ENCODE measurements at regions not wholly inside any gene's neighbourhood (a gene's known extent, or its start where the extent isn't known, plus 50 kb on each side); places are given as distances from the start of the nearest gene placed in this dataset.

- no peak overlapping the region for H3K4me3 ChIP-seq
- peaks cover 0 to under 1% (median 0%) of the 10 kb centered on the region in 5 donors for H3K4me1 ChIP-seq (ENCODE audit: control insufficient read depth in 5 of 5, insufficient read depth in 5 of 5, low read length in 5 of 5)
- H3K9me3 ChIP-seq (ENCODE audit: control insufficient read depth in 4 of 4, insufficient read depth in 3 of 4, low read length in 3 of 4) = peaks cover 0 to 5% (median 0%) of the 10 kb centered on the region in 4 donors
- no peak overlapping the region for H3K9ac ChIP-seq (ENCODE audit: insufficient read depth in 1 of 2, low read length in 2 of 2)
- H3K27me3 ChIP-seq (ENCODE audit: control insufficient read depth in 3 of 3, insufficient read depth in 3 of 3, low read length in 2 of 3) = no peaks in the 10 kb centered on the region
- H3K27ac ChIP-seq (ENCODE audit: low read depth in 1 of 2, low read length in 1 of 2) = no peak overlapping the region
- H3K36me3 ChIP-seq (ENCODE audit: control insufficient read depth in 4 of 4, insufficient read depth in 4 of 4, low read length in 4 of 4) = no peaks in the 10 kb centered on the region
- 56 to 80% methylated on average over 1 of the region's 1 CpG for WGBS, 2 donors
- ATAC-seq (ENCODE audit: insufficient read depth, low FRiP score) (no peak), DNase-seq (no peak)
- TF ChIP-seq CTCF (IDR thresholded peaks at IDR 0.05; ENCODE audit: control extremely low read depth, extremely low read depth) = no peak
These were observed 92.6 kb downstream of the OLFM4 start for GRCh38 chr13:53121131-53121773.

- Histone ChIP-seq H3K27ac (ENCODE audit: low read depth in 1 of 2, low read length in 1 of 2) (no peak overlapping the region), H3K4me1 (ENCODE audit: control insufficient read depth in 5 of 5, insufficient read depth in 5 of 5, low read length in 5 of 5) (peaks cover 0 to 7% (median 0%) of the 10 kb centered on the region in 5 donors), H3K36me3 (ENCODE audit: control insufficient read depth in 4 of 4, insufficient read depth in 4 of 4, low read length in 4 of 4) (no peaks in the 10 kb centered on the region), H3K9me3 (ENCODE audit: control insufficient read depth in 4 of 4, insufficient read depth in 3 of 4, low read length in 3 of 4) (peaks cover 0 to 7% (median 0%) of the 10 kb centered on the region in 4 donors), H3K9ac (ENCODE audit: insufficient read depth in 1 of 2, low read length in 2 of 2) (no peak overlapping the region), H3K4me3 (no peak overlapping the region), H3K27me3 (ENCODE audit: control insufficient read depth in 3 of 3, insufficient read depth in 3 of 3, low read length in 2 of 3) (no peaks in the 10 kb centered on the region)
- WGBS, 2 donors = 33 to 75% methylated on average over 2 of the region's 2 CpGs
- DNase-seq (no peak), ATAC-seq (ENCODE audit: insufficient read depth, low FRiP score) (no peak)
- TF ChIP-seq CTCF (IDR thresholded peaks at IDR 0.05; ENCODE audit: control extremely low read depth, extremely low read depth) = no peak
These were observed 93.3 kb downstream of the OLFM4 start for GRCh38 chr13:53121919-53122318.

GRCh38 chr13:53123536-53123935, 94.9 kb downstream of the OLFM4 start:
- H3K27ac ChIP-seq (ENCODE audit: low read depth in 1 of 2, low read length in 1 of 2) = no peak overlapping the region
- TF ChIP-seq CTCF (IDR thresholded peaks at IDR 0.05; ENCODE audit: control extremely low read depth, extremely low read depth) = no peak
- H3K4me3 ChIP-seq = no peak overlapping the region
- DNase-seq = no peak
- no peak for ATAC-seq (ENCODE audit: insufficient read depth, low FRiP score)
- H3K9ac ChIP-seq (ENCODE audit: insufficient read depth in 1 of 2, low read length in 2 of 2) = no peak overlapping the region
- H3K9me3 ChIP-seq (ENCODE audit: control insufficient read depth in 4 of 4, insufficient read depth in 3 of 4, low read length in 3 of 4) = peaks cover 0 to 2% (median 0%) of the 10 kb centered on the region in 4 donors
- peaks cover 0 to 13% (median 0%) of the 10 kb centered on the region in 5 donors for H3K4me1 ChIP-seq (ENCODE audit: control insufficient read depth in 5 of 5, insufficient read depth in 5 of 5, low read length in 5 of 5)
- 81 to 83% methylated on average over 3 of the region's 3 CpGs for WGBS, 2 donors
- no peaks in the 10 kb centered on the region for H3K27me3 ChIP-seq (ENCODE audit: control insufficient read depth in 3 of 3, insufficient read depth in 3 of 3, low read length in 2 of 3)
- H3K36me3 ChIP-seq (ENCODE audit: control insufficient read depth in 4 of 4, insufficient read depth in 4 of 4, low read length in 4 of 4) = no peaks in the 10 kb centered on the region

- H3K27me3 ChIP-seq (ENCODE audit: control insufficient read depth in 3 of 3, insufficient read depth in 3 of 3, low read length in 2 of 3) = no peaks in the 10 kb centered on the region
- DNase-seq (no peak), ATAC-seq (ENCODE audit: insufficient read depth, low FRiP score) (no peak)
- WGBS, 2 donors = 65 to 75% methylated on average over 3 of the region's 3 CpGs
- no peaks in the 10 kb centered on the region for H3K36me3 ChIP-seq (ENCODE audit: control insufficient read depth in 4 of 4, insufficient read depth in 4 of 4, low read length in 4 of 4)
- peaks cover 0 to 2% (median 0%) of the 10 kb centered on the region in 4 donors for H3K9me3 ChIP-seq (ENCODE audit: control insufficient read depth in 4 of 4, insufficient read depth in 3 of 4, low read length in 3 of 4)
- H3K9ac ChIP-seq (ENCODE audit: insufficient read depth in 1 of 2, low read length in 2 of 2) = no peak overlapping the region
- peaks cover 0 to 13% (median 0%) of the 10 kb centered on the region in 5 donors for H3K4me1 ChIP-seq (ENCODE audit: control insufficient read depth in 5 of 5, insufficient read depth in 5 of 5, low read length in 5 of 5)
- no peak overlapping the region for H3K4me3 ChIP-seq
- TF ChIP-seq CTCF (IDR thresholded peaks at IDR 0.05; ENCODE audit: control extremely low read depth, extremely low read depth) = no peak
- H3K27ac ChIP-seq (ENCODE audit: low read depth in 1 of 2, low read length in 1 of 2) = no peak overlapping the region
These were observed 96.0 kb downstream of the OLFM4 start for GRCh38 chr13:53124623-53125022.
